ENCODE measurements at regions not wholly inside any gene's neighbourhood (a gene's known extent, or its start where the extent isn't known, plus 50 kb on each side); places are given as distances from the start of the nearest gene placed in this dataset.

DNA sequence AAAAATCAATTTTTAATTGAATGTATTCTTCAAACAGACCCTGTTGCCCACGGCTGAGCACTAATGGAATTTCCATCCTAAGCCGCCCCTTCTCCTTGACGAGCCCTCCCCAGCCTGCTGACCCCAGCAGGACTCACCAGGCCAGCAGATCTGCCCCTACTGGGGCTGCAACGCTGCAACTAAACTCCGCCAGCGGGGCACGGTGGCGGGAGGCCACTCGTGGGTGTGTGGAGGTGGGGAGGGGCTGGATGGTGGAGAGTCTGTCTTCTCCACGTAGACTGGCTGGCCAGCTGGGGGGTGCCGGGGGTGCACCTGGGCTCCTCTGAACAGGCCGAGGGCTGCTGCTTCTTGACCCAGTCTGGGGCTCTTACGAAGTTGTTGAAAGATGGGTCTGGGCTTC lies 67.8 kb downstream of the ENGASE start:
- Histone ChIP-seq H3K4me3 (no peak overlapping the region), H3K9ac (no peak overlapping the region), H3K36me3 (ENCODE audit: low read depth) (no peaks in the 10 kb centered on the region), H3K4me2 (ENCODE audit: unreplicated experiment) (no peak overlapping the region), H3K27ac (no peak overlapping the region), H3K9me2 (ENCODE audit: insufficient read depth) (no peaks in the 10 kb centered on the region), H4K20me1 (ENCODE audit: insufficient read depth) (no peaks in the 10 kb centered on the region), H3F3A (ENCODE audit: insufficient read depth) (no peaks in the 10 kb centered on the region), H2AFZ (no peak overlapping the region), H3K9me3 (ENCODE audit: low read depth) (no peaks in the 10 kb centered on the region), H3K27me3 (replicated peaks; ENCODE audit: insufficient read depth) (peaks cover 18% of the 10 kb centered on the region), H3K79me2 (ENCODE audit: insufficient read depth) (no peaks in the 10 kb centered on the region), H3K4me1 (ENCODE audit: insufficient read depth) (no peaks in the 10 kb centered on the region)
- TF ChIP-seq EZH2phosphoT487 (IDR thresholded peaks at IDR 0.05; ENCODE audit: insufficient read depth, low read depth) (no peak), EZH2 (IDR thresholded peaks at IDR 0.05; ENCODE audit: insufficient read depth, poor library complexity, severe bottlenecking) (no peak)
- in situ Hi-C loops (cut with MboI): no loop called here
- no peak for DNase-seq
- WGBS, 2 experiments (ENCODE audit: low coverage in 1 of 2, low lambda C conversion rate in 2 of 2, missing lambda C conversion rate in 2 of 2): 55 to 57% methylated on average over 11 to 13 of the region's 13 CpGs

GRCh38 chr17:79141578-79142355 lies 67.1 kb downstream of the ENGASE start:
- in situ Hi-C loops (cut with MboI): no loop called here
- no peaks in the 10 kb centered on the region for H3K36me3 ChIP-seq (ENCODE audit: low read depth)
- no peaks in the 10 kb centered on the region for H4K20me1 ChIP-seq (ENCODE audit: insufficient read depth)
- H3K9me3 ChIP-seq (ENCODE audit: low read depth): no peaks in the 10 kb centered on the region
- DNase-seq: no peak
- peaks cover 18% of the 10 kb centered on the region for H3K27me3 ChIP-seq (replicated peaks; ENCODE audit: insufficient read depth)
- no peak overlapping the region for H3K4me3 ChIP-seq
- no peaks in the 10 kb centered on the region for H3F3A ChIP-seq (ENCODE audit: insufficient read depth)
- no peaks in the 10 kb centered on the region for H3K79me2 ChIP-seq (ENCODE audit: insufficient read depth)
- no peak overlapping the region for H2AFZ ChIP-seq
- no peak overlapping the region for H3K9ac ChIP-seq
- no peak overlapping the region for H3K4me2 ChIP-seq (ENCODE audit: unreplicated experiment)
- H3K9me2 ChIP-seq (ENCODE audit: insufficient read depth): no peaks in the 10 kb centered on the region
- no peaks in the 10 kb centered on the region for H3K4me1 ChIP-seq (ENCODE audit: insufficient read depth)
- 37 to 38% methylated on average over 24 of the region's 24 CpGs for WGBS, 2 experiments (ENCODE audit: low coverage in 1 of 2, low lambda C conversion rate in 2 of 2, missing lambda C conversion rate in 2 of 2)
- TF ChIP-seq EZH2 (IDR thresholded peaks at IDR 0.05; ENCODE audit: insufficient read depth, poor library complexity, severe bottlenecking) (no peak), EZH2phosphoT487 (IDR thresholded peaks at IDR 0.05; ENCODE audit: insufficient read depth, low read depth) (no peak)
- H3K27ac ChIP-seq: no peak overlapping the region

GRCh38 chr17:79138826-79139225 lies 64.2 kb downstream of the ENGASE start:
- no peak overlapping the region for H3K27ac ChIP-seq
- H3K4me1 ChIP-seq (ENCODE audit: insufficient read depth): no peaks in the 10 kb centered on the region
- no peaks in the 10 kb centered on the region for H4K20me1 ChIP-seq (ENCODE audit: insufficient read depth)
- no peak for DNase-seq
- no peak overlapping the region for H3K4me2 ChIP-seq (ENCODE audit: unreplicated experiment)
- H3K27me3 ChIP-seq (replicated peaks; ENCODE audit: insufficient read depth): peaks cover 27% of the 10 kb centered on the region
- no peaks in the 10 kb centered on the region for H3K9me2 ChIP-seq (ENCODE audit: insufficient read depth)
- H3F3A ChIP-seq (ENCODE audit: insufficient read depth): no peaks in the 10 kb centered on the region
- no peak overlapping the region for H2AFZ ChIP-seq
- no peak for TF ChIP-seq EZH2 (IDR thresholded peaks at IDR 0.05; ENCODE audit: insufficient read depth, poor library complexity, severe bottlenecking)
- no peak for TF ChIP-seq EZH2phosphoT487 (IDR thresholded peaks at IDR 0.05; ENCODE audit: insufficient read depth, low read depth)
- H3K36me3 ChIP-seq (ENCODE audit: low read depth): no peaks in the 10 kb centered on the region
- no peaks in the 10 kb centered on the region for H3K79me2 ChIP-seq (ENCODE audit: insufficient read depth)
- H3K4me3 ChIP-seq: no peak overlapping the region
- no peak overlapping the region for H3K9ac ChIP-seq
- 84% methylated on average over 10 to 12 of the region's 12 CpGs for WGBS, 2 experiments (ENCODE audit: low coverage in 1 of 2, low lambda C conversion rate in 2 of 2, missing lambda C conversion rate in 2 of 2)
- in situ Hi-C loops (cut with MboI): no loop called here
- H3K9me3 ChIP-seq (ENCODE audit: low read depth): no peaks in the 10 kb centered on the region

GRCh38 chr17:79137789-79138165 lies 63.2 kb downstream of the ENGASE start:
- peak; percentile 20 for DNase-seq
- H3K27me3 ChIP-seq (replicated peaks; ENCODE audit: insufficient read depth): peaks cover 27% of the 10 kb centered on the region
- no peaks in the 10 kb centered on the region for H4K20me1 ChIP-seq (ENCODE audit: insufficient read depth)
- TF ChIP-seq EZH2 (IDR thresholded peaks at IDR 0.05; ENCODE audit: insufficient read depth, poor library complexity, severe bottlenecking) (no peak), EZH2phosphoT487 (IDR thresholded peaks at IDR 0.05; ENCODE audit: insufficient read depth, low read depth) (no peak)
- H3K4me3 ChIP-seq: no peak overlapping the region
- WGBS, 2 experiments (ENCODE audit: low coverage in 1 of 2, low lambda C conversion rate in 2 of 2, missing lambda C conversion rate in 2 of 2): 5 to 7% methylated on average over 19 to 22 of the region's 22 CpGs
- H3K27ac ChIP-seq: no peak overlapping the region
- no peaks in the 10 kb centered on the region for H3K4me1 ChIP-seq (ENCODE audit: insufficient read depth)
- H2AFZ ChIP-seq: no peak overlapping the region
- no peaks in the 10 kb centered on the region for H3F3A ChIP-seq (ENCODE audit: insufficient read depth)
- H3K9ac ChIP-seq: no peak overlapping the region
- in situ Hi-C loops (cut with MboI): no loop called here
- H3K36me3 ChIP-seq (ENCODE audit: low read depth): no peaks in the 10 kb centered on the region
- no peaks in the 10 kb centered on the region for H3K9me2 ChIP-seq (ENCODE audit: insufficient read depth)
- H3K79me2 ChIP-seq (ENCODE audit: insufficient read depth): no peaks in the 10 kb centered on the region
- H3K4me2 ChIP-seq (ENCODE audit: unreplicated experiment): no peak overlapping the region
- H3K9me3 ChIP-seq (ENCODE audit: low read depth): no peaks in the 10 kb centered on the region

Measured in GM23248 (cell line).